Activated T-cell treated with anti-CD3 and anti-CD28 coated beads for 24 hours (primary cell): ENCODE measurements at regions not wholly inside any gene's neighbourhood (a gene's known extent, or its start where the extent isn't known, plus 50 kb on each side); places are given as distances from the start of the nearest gene placed in this dataset.

ENCODE experiments used
- DNase-seq: peaks from one replicate; pipeline ENCODE4 v3.0.0-alpha.2; 2020; ENCODE audit warnings: low read depth

GRCh38 chr5:152270096-152270495 is 135.0 kb downstream of the NMUR2 start:
- DNase-seq: no peak

DNA sequence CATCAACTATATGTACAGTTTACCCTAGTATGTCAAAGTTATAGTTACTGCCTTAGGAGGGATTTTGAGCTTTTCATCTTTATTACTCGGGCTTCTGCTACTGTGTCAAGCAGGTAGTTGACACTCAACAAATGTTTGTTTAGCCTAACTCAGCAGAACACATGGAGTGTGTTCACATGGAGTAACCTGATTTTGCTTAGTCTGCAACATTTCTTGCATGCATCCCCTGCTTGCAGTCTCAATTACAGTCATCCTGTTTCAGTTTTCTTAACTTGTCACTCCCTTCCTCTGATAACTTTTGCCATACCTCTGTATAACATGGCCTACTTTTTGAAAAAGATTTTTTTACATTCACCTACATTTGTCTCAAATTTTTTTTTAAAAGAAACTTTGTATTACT is 135.5 kb downstream of the NMUR2 start:
- no peak for DNase-seq

- no peak for DNase-seq
Observed at GRCh38 chr5:152264645-152265254, 140.3 kb downstream of the NMUR2 start.

GRCh38 chr5:152262667-152263066 is 142.4 kb downstream of the NMUR2 start:
- DNase-seq: no peak

DNA sequence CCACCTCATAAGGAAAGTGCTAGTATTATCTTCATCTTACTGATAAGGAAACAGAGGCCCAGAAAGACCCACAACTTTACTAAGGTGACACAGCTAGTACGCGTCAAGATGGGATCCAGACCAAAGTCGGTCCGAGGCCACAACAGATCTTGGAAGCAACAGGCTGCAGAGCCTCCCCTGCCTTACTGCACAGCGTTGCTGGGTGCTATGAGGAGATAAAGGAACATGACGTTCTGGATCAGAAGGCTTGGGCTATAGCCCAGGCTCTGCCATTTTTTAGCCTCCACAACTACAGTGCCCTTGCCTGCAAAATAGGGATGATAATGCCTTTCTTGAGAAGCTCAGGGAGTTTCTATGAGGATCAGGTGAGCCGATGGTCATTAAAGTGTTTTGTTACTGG is 144.1 kb downstream of the NMUR2 start:
- no peak for DNase-seq

DNA sequence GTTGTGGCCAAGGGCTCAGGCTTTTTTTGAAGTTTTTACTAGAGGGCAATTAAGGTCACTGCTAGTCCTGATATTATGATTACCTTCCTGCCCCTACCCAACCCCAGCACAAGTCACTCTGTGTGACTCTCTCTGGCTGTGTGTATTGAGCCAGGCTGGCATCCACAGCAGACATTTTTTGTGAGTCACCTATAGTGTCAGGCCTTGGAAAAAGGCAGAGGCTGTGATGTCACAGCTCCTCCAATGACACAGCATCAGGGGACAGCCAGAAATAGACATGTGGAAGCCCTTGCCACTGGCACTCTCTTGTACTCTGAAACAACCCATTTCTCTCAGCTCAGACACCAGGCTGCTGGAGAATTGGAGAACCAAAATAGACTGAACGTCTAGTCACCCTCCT is 145.4 kb downstream of the NMUR2 start:
- no peak for DNase-seq

GRCh38 chr5:152256580-152256979 is 148.5 kb downstream of the NMUR2 start:
- no peak for DNase-seq

GRCh38 chr5:152255411-152255810 is 149.7 kb downstream of the NMUR2 start:
- no peak for DNase-seq

DNA sequence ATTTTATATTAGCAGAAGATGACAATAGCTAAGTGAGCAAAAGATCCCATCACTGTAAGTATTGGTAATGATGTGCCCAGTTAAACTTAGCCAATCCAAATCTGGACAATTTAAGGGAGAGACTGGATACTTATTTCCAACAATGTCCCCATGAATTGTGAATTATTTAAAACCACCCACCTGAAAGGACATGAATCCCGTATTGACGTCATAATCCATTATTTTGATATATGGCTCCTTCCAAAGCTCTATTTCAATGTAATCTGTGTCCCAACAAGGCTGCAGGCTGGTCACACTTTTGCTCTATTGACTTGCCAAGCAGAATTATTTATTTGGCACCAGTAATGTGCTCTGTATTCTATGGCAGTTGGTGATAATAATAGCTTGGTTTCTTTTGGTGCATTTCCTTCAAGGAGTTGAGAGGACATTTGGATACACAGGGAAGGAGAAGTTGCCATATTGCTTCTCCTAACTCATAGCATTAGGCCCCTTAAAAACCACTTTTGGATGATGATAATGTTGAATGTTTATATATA is 157.2 kb downstream of the NMUR2 start:
- DNase-seq: no peak

GRCh38 chr5:152246401-152246800 is 158.7 kb downstream of the NMUR2 start:
- no peak for DNase-seq

GRCh38 chr5:152237531-152237930 is 167.5 kb downstream of the NMUR2 start:
- no peak for DNase-seq

GRCh38 chr5:152226191-152226590 is 178.9 kb downstream of the NMUR2 start:
- no peak for DNase-seq

GRCh38 chr5:152221721-152222629 is 183.1 kb downstream of the NMUR2 start:
- no peak for DNase-seq

DNA sequence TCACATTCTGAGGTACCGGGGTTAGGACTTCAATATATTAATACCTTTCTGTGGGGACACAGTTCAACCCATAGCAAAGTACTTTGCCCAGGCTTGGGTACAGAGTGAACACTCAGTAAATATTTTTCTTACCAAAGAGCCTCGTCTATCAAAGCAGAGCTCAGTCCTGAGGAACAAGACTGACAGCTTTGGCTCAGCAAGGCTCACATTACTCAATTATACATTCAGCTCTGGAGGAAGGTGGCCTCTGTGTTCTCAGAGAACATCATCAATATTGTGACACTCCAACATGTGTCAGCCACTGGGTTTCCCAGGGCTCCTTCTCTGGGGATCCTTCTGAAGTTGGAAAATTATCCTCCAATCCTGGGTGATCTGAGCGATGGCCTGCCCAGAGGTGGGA is 186.4 kb downstream of the NMUR2 start:
- no peak for DNase-seq

- DNase-seq: no peak
Observed at GRCh38 chr5:152205804-152206203, 199.3 kb downstream of the NMUR2 start.

- no peak for DNase-seq
Observed at GRCh38 chr5:152202321-152202720, 202.8 kb downstream of the NMUR2 start.

DNA sequence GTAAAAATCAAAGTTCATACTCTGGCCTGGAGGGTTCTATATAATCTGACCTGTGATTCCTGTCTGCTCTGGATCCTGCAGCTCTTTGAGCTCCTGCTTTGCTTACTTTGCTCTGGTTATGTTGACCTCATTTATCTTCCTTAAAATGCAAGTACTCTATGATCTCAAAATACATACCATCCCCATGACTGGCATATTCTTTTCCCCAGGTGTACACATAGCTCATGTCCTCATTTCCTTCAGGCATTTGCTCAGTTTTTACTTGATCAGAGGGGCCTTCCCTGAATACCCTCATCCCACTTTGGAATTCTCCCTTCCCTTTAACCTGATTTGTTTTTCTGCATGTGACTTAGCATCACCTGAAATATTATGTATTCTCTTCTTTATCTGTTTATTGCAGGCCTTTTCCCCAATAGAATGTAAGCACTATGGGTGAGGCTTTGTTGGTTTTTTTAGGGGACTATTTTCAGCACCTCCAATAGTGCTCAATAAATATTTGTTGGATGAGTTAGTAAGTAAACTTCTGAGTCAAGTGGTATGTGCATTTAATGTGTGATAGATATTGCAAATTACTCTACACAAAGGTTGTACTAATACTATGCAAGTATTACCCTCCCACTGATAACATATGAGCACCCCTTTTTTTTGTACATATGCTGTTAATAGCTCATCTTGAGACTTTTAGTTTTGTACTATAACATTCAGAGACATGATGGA is 211.5 kb downstream of the NMUR2 start:
- no peak for DNase-seq

GRCh38 chr5:152188251-152188650 is 216.8 kb downstream of the NMUR2 start:
- DNase-seq: no peak

GRCh38 chr5:152187668-152188067 is 217.4 kb downstream of the NMUR2 start:
- no peak for DNase-seq

- DNase-seq: no peak
Observed at GRCh38 chr5:152185547-152186245, 219.4 kb downstream of the NMUR2 start.

DNA sequence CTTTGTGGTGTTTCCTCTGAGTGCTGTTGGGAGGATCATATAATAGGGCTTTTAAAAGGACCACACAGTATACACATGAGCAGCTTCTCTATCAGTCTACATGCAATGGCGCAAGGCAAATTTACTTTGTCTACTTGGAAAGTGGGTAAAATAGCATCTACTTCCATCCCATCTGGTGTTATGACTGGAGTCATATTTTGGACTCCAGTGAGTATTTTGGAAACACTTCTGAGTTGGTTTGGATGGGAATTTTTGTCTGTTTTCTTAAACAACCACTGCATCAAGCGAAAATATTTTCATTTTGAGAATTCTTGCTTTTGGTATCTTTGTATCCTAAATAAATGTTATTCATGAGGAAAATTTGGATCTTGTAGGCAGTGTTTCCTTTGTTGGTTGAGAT is 220.8 kb downstream of the NMUR2 start:
- no peak for DNase-seq

GRCh38 chr5:152181461-152181860 is 223.6 kb downstream of the NMUR2 start:
- DNase-seq: no peak
